H9 (cell line): ENCODE measurements at regions not wholly inside any gene's neighbourhood (a gene's known extent, or its start where the extent isn't known, plus 50 kb on each side); places are given as distances from the start of the nearest gene placed in this dataset.

Experiments
- DNase-seq: peaks from one replicate; pipeline ENCODE4 v3.0.0-alpha.2; 2017
- H2AFZ ChIP-seq: one replicate; pipeline ENCODE4 v1.6.1; 2013; ENCODE audit warnings: mild to moderate bottlenecking, low read length, control low read depth, moderate library complexity
- H2AK5ac ChIP-seq: 2 replicates; pipeline ENCODE4 v1.6.1; 2013; ENCODE audit warnings: low read length, control low read depth, mixed read lengths; ENCODE audit not compliant: insufficient read length
- H2BK120ac ChIP-seq: one replicate; pipeline ENCODE4 v1.6.1; 2013; ENCODE audit warnings: low read depth, mild to moderate bottlenecking, low read length, control low read depth, inconsistent platforms; ENCODE audit not compliant: poor library complexity, severe bottlenecking
- H2BK12ac ChIP-seq: 2 replicates; pipeline ENCODE4 v1.6.1; 2013; ENCODE audit warnings: low read length, control low read depth, mixed read lengths, low read depth; ENCODE audit not compliant: insufficient read length
- H2BK15ac ChIP-seq: 2 replicates; pipeline ENCODE4 v1.6.1; 2013; ENCODE audit warnings: low read depth, low read length, control low read depth
- H2BK20ac ChIP-seq: one replicate; pipeline ENCODE4 v1.6.1; 2013; ENCODE audit warnings: low read depth, mild to moderate bottlenecking, low read length, control low read depth, inconsistent platforms; ENCODE audit not compliant: poor library complexity, severe bottlenecking
- H2BK5ac ChIP-seq: 2 replicates; pipeline ENCODE4 v1.6.1; 2013; ENCODE audit warnings: low read length, control low read depth, mixed read lengths; ENCODE audit not compliant: insufficient read length
- H3K14ac ChIP-seq: 2 replicates; pipeline ENCODE4 v1.6.1; 2013; ENCODE audit warnings: low read length, control low read depth; ENCODE audit not compliant: insufficient read depth
- H3K18ac ChIP-seq: 2 replicates; pipeline ENCODE4 v1.6.1; 2013; ENCODE audit warnings: low read depth, mild to moderate bottlenecking, mixed read lengths, low read length, control low read depth; ENCODE audit not compliant: insufficient read length
- H3K23ac ChIP-seq: 2 replicates; pipeline ENCODE4 v1.6.1; 2013; ENCODE audit warnings: low read length, control low read depth, mixed read lengths, low read depth; ENCODE audit not compliant: insufficient read length
- H3K23me2 ChIP-seq: 2 replicates; pipeline ENCODE4 v1.6.1; 2013; ENCODE audit warnings: low read depth, mild to moderate bottlenecking, mixed read lengths, low read length, control low read depth; ENCODE audit not compliant: insufficient read length, poor library complexity, severe bottlenecking
- H3K27ac ChIP-seq: 2 replicates; pipeline ENCODE4 v1.5.1; 2013; ENCODE audit warnings: low read length, control low read depth, mixed read lengths, low read depth; ENCODE audit not compliant: insufficient read length
- H3K27me3 ChIP-seq: 2 replicates; pipeline ENCODE4 v1.6.1; 2013; ENCODE audit warnings: low read length, control low read depth, inconsistent platforms; ENCODE audit not compliant: insufficient read depth
- H3K4ac ChIP-seq: 2 replicates; pipeline ENCODE4 v1.6.1; 2013; ENCODE audit warnings: low read depth, mild to moderate bottlenecking, control low read depth, inconsistent platforms, low read length, moderate library complexity
- H3K4me1 ChIP-seq: 2 replicates; pipeline ENCODE4 v1.6.1; 2013; ENCODE audit warnings: low read length, control low read depth, inconsistent platforms; ENCODE audit not compliant: insufficient read depth
- H3K4me2 ChIP-seq: 2 replicates; pipeline ENCODE4 v1.6.1; 2013; ENCODE audit warnings: low read length, control low read depth, mixed read lengths; ENCODE audit not compliant: insufficient read length, insufficient read depth
- H3K56ac ChIP-seq: 2 replicates; pipeline ENCODE4 v1.6.1; 2013; ENCODE audit warnings: low read depth, mild to moderate bottlenecking, mixed read lengths, low read length, control low read depth; ENCODE audit not compliant: insufficient read length
- H3K79me1 ChIP-seq: 2 replicates; pipeline ENCODE4 v1.6.1; 2013; ENCODE audit warnings: low read depth, mild to moderate bottlenecking, moderate library complexity, low read length, control low read depth, inconsistent platforms; ENCODE audit not compliant: insufficient read depth, poor library complexity, severe bottlenecking
- H3K79me2 ChIP-seq: 2 replicates; pipeline ENCODE4 v1.6.1; 2013; ENCODE audit warnings: low read length, control low read depth, inconsistent platforms; ENCODE audit not compliant: insufficient read depth
- H3K9ac ChIP-seq: 2 replicates; pipeline ENCODE4 v1.6.1; 2013; ENCODE audit warnings: low read length, control low read depth, mixed read lengths; ENCODE audit not compliant: insufficient read length; ENCODE audit errors: extremely low read depth
- H3K9me3 ChIP-seq: one replicate; pipeline ENCODE4 v1.6.1; 2013; ENCODE audit warnings: low read depth, low read length, inconsistent platforms; ENCODE audit not compliant: control insufficient read depth
- H3T11ph ChIP-seq: one replicate; pipeline ENCODE4 v1.6.1; 2013; ENCODE audit warnings: mild to moderate bottlenecking, low read length, control low read depth, inconsistent platforms
- H4K20me1 ChIP-seq: one replicate; pipeline ENCODE4 v1.6.1; 2013; ENCODE audit not compliant: control insufficient read depth, insufficient read length, insufficient read depth
- H4K5ac ChIP-seq: 2 replicates; pipeline ENCODE4 v1.6.1; 2013; ENCODE audit warnings: low read depth, mild to moderate bottlenecking, mixed read lengths, low read length, control low read depth; ENCODE audit not compliant: insufficient read length
- H4K8ac ChIP-seq: replicated peaks from 2 replicates; pipeline ENCODE4 v1.6.1; 2013; ENCODE audit warnings: low read length, control low read depth, mixed read lengths, low read depth; ENCODE audit not compliant: insufficient read length
- H4K91ac ChIP-seq: 2 replicates; pipeline ENCODE4 v1.6.1; 2013; ENCODE audit warnings: low read depth, mild to moderate bottlenecking, moderate library complexity, mixed read lengths, low read length, control low read depth; ENCODE audit not compliant: insufficient read length
- H3K27ac Mint-ChIP-seq, 3 experiments: 2 replicates in 2 of 3; 3 replicates in 1 of 3; pipeline ENCODE4 v1.8.0; 2020 to 2021; ENCODE audit warnings: mixed read lengths in 3 of 3, mild to moderate bottlenecking in 1 of 3, moderate library complexity in 1 of 3
- H3K27me3 Mint-ChIP-seq: 2 replicates; pipeline ENCODE4 v1.8.0; 2021; ENCODE audit warnings: low read depth, mild to moderate bottlenecking, moderate library complexity, mixed read lengths
- H3K36me3 Mint-ChIP-seq, 3 experiments: 2 replicates in 2 of 3; 3 replicates in 1 of 3; pipeline ENCODE4 v1.8.0; 2020 to 2021; ENCODE audit warnings: low read depth in 3 of 3, mixed read lengths in 3 of 3; ENCODE audit not compliant: insufficient read depth in 1 of 3
- H3K4me1 Mint-ChIP-seq, 2 experiments: 2 replicates each; pipeline ENCODE4 v1.8.0; 2020; ENCODE audit warnings: mixed read lengths in 2 of 2
- H3K4me3 Mint-ChIP-seq, 2 experiments: 2 replicates in 1 of 2; 3 replicates in 1 of 2; pipeline ENCODE4 v1.8.0; 2020 to 2021; ENCODE audit warnings: mild to moderate bottlenecking in 2 of 2, mixed read lengths in 2 of 2, moderate library complexity in 1 of 2
- H3K9me3 Mint-ChIP-seq, 2 experiments: 2 replicates in 1 of 2; 3 replicates in 1 of 2; pipeline ENCODE4 v1.8.0; 2020; ENCODE audit warnings: mild to moderate bottlenecking in 2 of 2, mixed read lengths in 2 of 2, moderate library complexity in 1 of 2
- WGBS: extraction: QIAGEN DNeasy Blood & Tissue Kit; methylation state at CpG from one replicate; pipeline ENCODE4 v1.1.7; 2013; ENCODE audit warnings: missing lambda C conversion rate, low lambda C conversion rate, mixed read lengths; ENCODE audit not compliant: insufficient read length; ENCODE audit errors: extremely low coverage; 5-methylcytosine and 5-hydroxymethylcytosine counted together
- TF ChIP-seq, protein P1 (sequence below): fragments of 200-600 bp; sonication (generic); conservative IDR thresholded peaks from 3 replicates; pipeline ENCODE4 v1.8.0; 2021; ENCODE audit warnings: antibody characterized with exemption, mild to moderate bottlenecking

GRCh38 chr13:29921542-29921941, 71.1 kb upstream of the UBL3 start:
- Mint-ChIP-seq H3K4me1 (peaks cover 13 to 21% of the 10 kb centered on the region in 2 experiments), H3K9me3 (no peaks in the 10 kb centered on the region; a peak in 1 of 5 replicates), H3K27me3 (peaks cover 4% of the 10 kb centered on the region), H3K4me3 (no peak overlapping the region), H3K27ac (no peak overlapping the region), H3K36me3 (no peaks in the 10 kb centered on the region)
- H2BK20ac ChIP-seq, result no peak overlapping the region
- no peak overlapping the region for H3K23ac ChIP-seq
- no peak overlapping the region for H2BK15ac ChIP-seq
- H4K8ac ChIP-seq, result no peak overlapping the region
- no peaks in the 10 kb centered on the region for H3K23me2 ChIP-seq
- H2AK5ac ChIP-seq, result no peak overlapping the region
- TF ChIP-seq, protein P1, sequence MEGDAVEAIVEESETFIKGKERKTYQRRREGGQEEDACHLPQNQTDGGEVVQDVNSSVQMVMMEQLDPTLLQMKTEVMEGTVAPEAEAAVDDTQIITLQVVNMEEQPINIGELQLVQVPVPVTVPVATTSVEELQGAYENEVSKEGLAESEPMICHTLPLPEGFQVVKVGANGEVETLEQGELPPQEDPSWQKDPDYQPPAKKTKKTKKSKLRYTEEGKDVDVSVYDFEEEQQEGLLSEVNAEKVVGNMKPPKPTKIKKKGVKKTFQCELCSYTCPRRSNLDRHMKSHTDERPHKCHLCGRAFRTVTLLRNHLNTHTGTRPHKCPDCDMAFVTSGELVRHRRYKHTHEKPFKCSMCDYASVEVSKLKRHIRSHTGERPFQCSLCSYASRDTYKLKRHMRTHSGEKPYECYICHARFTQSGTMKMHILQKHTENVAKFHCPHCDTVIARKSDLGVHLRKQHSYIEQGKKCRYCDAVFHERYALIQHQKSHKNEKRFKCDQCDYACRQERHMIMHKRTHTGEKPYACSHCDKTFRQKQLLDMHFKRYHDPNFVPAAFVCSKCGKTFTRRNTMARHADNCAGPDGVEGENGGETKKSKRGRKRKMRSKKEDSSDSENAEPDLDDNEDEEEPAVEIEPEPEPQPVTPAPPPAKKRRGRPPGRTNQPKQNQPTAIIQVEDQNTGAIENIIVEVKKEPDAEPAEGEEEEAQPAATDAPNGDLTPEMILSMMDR, result no peak
- no peaks in the 10 kb centered on the region for H3K9me3 ChIP-seq
- no peaks in the 10 kb centered on the region for H3K79me2 ChIP-seq
- no peak overlapping the region for H3K56ac ChIP-seq
- no peak overlapping the region for H3K4me2 ChIP-seq
- WGBS, result no CpG with 5 or more reads among the region's 6 CpGs
- no peak overlapping the region for H4K91ac ChIP-seq
- H3K79me1 ChIP-seq, result no peaks in the 10 kb centered on the region
- H2BK12ac ChIP-seq, result no peak overlapping the region
- H3K4ac ChIP-seq, result no peak overlapping the region
- H4K5ac ChIP-seq, result no peak overlapping the region
- H2AFZ ChIP-seq, result no peak overlapping the region
- no peak overlapping the region for H2BK120ac ChIP-seq
- H3K27ac ChIP-seq, result no peak overlapping the region
- H3K18ac ChIP-seq, result no peak overlapping the region
- H3K4me1 ChIP-seq, result no peaks in the 10 kb centered on the region; the same call in 1 of the 2 replicates
- no peak overlapping the region for H3K9ac ChIP-seq
- H2BK5ac ChIP-seq, result no peak overlapping the region
- no peak for DNase-seq
- no peak overlapping the region for H3K14ac ChIP-seq
- no peaks in the 10 kb centered on the region for H4K20me1 ChIP-seq
- no peaks in the 10 kb centered on the region for H3K27me3 ChIP-seq
- no peak overlapping the region for H3T11ph ChIP-seq
